Urothelium cell line (cell line): ENCODE measurements at regions not wholly inside any gene's neighbourhood (a gene's known extent, or its start where the extent isn't known, plus 50 kb on each side); places are given as distances from the start of the nearest gene placed in this dataset.

ENCODE experiments used
- DNase-seq: peaks from one replicate; pipeline ENCODE4 v3.0.0; 2011; ENCODE audit warnings: low spot score, mixed read lengths
- FAIRE-seq: peaks from 2 replicates; lab custom pipeline; 2011; peaks lifted over from hg19 to GRCh38; lab: Jason Lieb, UNC

GRCh38 chrX:44470816-44471215, 71.8 kb downstream of the FUNDC1 start:
- DNase-seq (no peak), FAIRE-seq (no peak)

GRCh38 chrX:44462850-44463249, 79.8 kb downstream of the FUNDC1 start:
- DNase-seq: peak; percentile 9
- FAIRE-seq: no peak

GRCh38 chrX:44459501-44459900, 83.2 kb downstream of the FUNDC1 start:
- FAIRE-seq: no peak
- no peak for DNase-seq

- no peak for FAIRE-seq
These were observed 86.0 kb downstream of the FUNDC1 start for GRCh38 chrX:44456685-44457084.

GRCh38 chrX:44451056-44451455, 91.6 kb downstream of the FUNDC1 start:
- DNase-seq (no peak), FAIRE-seq (no peak)

More at GRCh38 chrX:44456685-44457084, 86.0 kb downstream of the FUNDC1 start:
- DNase-seq: no peak

- FAIRE-seq: no peak
- DNase-seq: no peak
These were observed 95.4 kb downstream of the FUNDC1 start for GRCh38 chrX:44447214-44447613.

- FAIRE-seq: no peak
- DNase-seq: no peak
These were observed 96.5 kb upstream of the EFHC2 start for GRCh38 chrX:44440006-44440405.

- FAIRE-seq (no peak), DNase-seq (no peak)
These were observed 95.8 kb upstream of the EFHC2 start for GRCh38 chrX:44439242-44439794.

- DNase-seq: no peak
- no peak for FAIRE-seq
These were observed 91.6 kb upstream of the EFHC2 start for GRCh38 chrX:44435047-44435446.

- FAIRE-seq (no peak), DNase-seq (no peak)
These were observed 90.1 kb upstream of the EFHC2 start for GRCh38 chrX:44433556-44433955.

- FAIRE-seq: no peak
- DNase-seq: no peak
These were observed 89.2 kb upstream of the EFHC2 start for GRCh38 chrX:44432641-44433040.

- FAIRE-seq (no peak), DNase-seq (peak; percentile 62)
These were observed 87.7 kb upstream of the EFHC2 start for GRCh38 chrX:44431194-44431593.

- no peak for FAIRE-seq
- peak; percentile 11 for DNase-seq
These were observed 85.6 kb upstream of the EFHC2 start for GRCh38 chrX:44428989-44429627.

- DNase-seq: peak; percentile 11
These were observed 79.2 kb upstream of the EFHC2 start for GRCh38 chrX:44422631-44423030.

GRCh38 chrX:44415639-44416386, 72.3 kb upstream of the EFHC2 start:
- no peak for FAIRE-seq
- no peak for DNase-seq

More at GRCh38 chrX:44422631-44423030, 79.2 kb upstream of the EFHC2 start:
- FAIRE-seq: no peak

- FAIRE-seq: no peak
- no peak for DNase-seq
These were observed 57.7 kb upstream of the EFHC2 start for GRCh38 chrX:44401151-44401550.

- no peak for FAIRE-seq
- peak; percentile 25 for DNase-seq
These were observed 57.1 kb upstream of the EFHC2 start for GRCh38 chrX:44400588-44400987.

GRCh38 chrX:44400161-44400560, 56.7 kb upstream of the EFHC2 start:
- DNase-seq (no peak), FAIRE-seq (no peak)
